Left renal cortex interstitium (tissue), 4 donors: ENCODE measurements at regions not wholly inside any gene's neighbourhood (a gene's known extent, or its start where the extent isn't known, plus 50 kb on each side); places are given as distances from the start of the nearest gene placed in this dataset.

ENCODE experiments used
- DNase-seq, 4 donors: peaks; one replicate each; pipeline ENCODE4 v3.0.0-alpha.2; 2013; ENCODE audit warnings: low read depth in 4 of 4, low spot score in 2 of 4, missing footprints in 1 of 4

GRCh38 chr7:12067156-12067831 is 143.8 kb upstream of the TMEM106B start:
- DNase-seq: peak in 2 of 4 donors; percentile 11 to 33

- no peak for DNase-seq
Observed at GRCh38 chr7:12069757-12070156, 141.3 kb upstream of the TMEM106B start.

DNA sequence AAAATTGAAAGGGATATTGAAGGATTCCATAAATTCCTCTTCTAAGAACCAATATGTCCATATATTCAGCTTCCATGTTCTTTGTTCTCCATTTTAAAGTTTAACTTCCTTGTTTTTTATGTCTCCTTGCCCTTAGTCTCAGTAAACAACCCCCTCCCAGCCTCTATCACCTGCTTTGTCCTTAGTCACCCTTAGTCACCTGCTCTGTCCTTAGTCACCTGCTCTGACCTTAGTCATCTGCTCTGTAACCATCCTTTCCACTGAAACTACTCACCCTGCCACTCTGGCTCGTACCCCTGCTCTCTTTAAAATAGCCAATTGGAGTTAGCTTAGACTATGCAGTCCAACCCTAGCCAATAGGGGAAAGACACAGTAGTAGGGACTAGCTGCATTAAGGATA is 136.2 kb upstream of the TMEM106B start:
- DNase-seq: no peak

DNA sequence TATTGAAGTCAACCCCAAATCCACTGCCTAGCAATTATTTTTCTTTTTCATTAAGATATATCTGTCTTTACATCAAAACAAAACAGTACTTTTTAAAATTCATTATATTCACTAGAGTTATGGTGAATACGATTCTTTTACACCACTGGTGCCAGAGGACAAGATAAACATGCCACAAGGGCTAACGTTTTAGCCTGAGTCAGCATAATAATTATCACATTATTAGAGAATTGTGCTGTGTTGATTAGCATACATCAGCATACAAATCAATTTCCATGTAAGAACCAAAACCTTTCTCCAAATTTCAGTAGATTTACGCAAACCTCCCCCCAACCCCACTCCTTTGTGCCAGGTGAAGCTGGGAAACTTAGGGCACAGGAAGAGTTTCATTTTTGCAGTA is 131.1 kb upstream of the TMEM106B start:
- DNase-seq: no peak

DNA sequence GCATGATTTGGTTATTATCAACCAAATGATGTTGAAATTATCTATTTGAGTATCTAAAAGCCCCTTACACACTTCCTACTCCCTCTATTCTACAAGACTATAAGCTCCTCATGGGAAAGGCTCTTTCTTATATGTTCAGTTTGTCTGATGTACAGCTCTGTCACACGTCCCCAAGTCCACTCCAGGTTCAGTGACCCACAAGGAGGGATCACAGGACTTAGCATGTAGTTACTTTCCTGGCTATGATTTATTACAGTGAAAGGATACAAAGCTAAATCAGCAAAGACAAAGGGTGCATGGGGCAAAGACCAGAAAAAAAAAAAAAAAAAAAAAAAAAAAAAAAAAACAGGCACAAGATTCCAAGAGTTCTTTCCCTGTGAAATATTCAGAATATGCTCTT is 125.6 kb upstream of the TMEM106B start:
- no peak for DNase-seq

DNA sequence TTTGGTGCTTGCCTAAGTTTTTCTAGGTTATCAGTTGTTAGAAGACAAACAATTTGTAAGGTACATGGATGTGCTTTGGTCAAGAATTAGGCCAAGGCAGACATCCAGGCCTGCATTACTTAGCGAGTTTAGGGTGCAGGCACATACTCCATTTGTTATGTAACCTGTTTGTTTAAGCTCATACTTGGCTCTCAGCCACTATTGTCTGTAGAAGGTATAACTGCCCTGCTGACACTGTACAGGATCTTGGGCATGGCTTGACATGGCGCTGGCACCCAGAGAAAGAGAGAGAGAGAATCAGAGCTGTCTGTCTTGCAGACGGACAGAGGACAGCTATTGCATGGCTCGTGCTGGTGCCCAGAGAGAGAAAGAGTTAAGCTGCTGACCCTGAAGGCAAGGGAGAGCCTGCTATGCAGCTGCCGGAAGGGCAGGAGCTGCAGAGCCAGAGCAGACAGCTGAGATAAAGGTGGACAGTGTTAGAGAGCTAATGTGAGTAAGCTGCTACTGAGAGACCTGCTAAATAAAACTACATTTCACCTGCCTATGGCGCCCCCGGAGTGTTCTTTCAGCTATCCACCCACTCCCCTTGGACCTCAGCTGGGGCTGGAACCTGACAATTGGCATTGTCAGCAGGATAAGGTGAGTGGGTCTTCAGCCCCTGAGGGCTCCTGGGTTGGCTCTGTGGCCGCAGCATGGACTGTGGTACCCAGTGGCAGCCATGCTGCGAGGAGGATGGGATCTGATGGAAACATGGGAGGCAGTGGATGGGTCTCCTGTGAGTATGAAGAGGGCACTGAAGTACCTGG is 120.9 kb upstream of the TMEM106B start:
- DNase-seq: no peak

- DNase-seq: no peak
Observed at GRCh38 chr7:12090757-12091221, 120.3 kb upstream of the TMEM106B start.

GRCh38 chr7:12091231-12091630 is 119.9 kb upstream of the TMEM106B start:
- no peak for DNase-seq

DNA sequence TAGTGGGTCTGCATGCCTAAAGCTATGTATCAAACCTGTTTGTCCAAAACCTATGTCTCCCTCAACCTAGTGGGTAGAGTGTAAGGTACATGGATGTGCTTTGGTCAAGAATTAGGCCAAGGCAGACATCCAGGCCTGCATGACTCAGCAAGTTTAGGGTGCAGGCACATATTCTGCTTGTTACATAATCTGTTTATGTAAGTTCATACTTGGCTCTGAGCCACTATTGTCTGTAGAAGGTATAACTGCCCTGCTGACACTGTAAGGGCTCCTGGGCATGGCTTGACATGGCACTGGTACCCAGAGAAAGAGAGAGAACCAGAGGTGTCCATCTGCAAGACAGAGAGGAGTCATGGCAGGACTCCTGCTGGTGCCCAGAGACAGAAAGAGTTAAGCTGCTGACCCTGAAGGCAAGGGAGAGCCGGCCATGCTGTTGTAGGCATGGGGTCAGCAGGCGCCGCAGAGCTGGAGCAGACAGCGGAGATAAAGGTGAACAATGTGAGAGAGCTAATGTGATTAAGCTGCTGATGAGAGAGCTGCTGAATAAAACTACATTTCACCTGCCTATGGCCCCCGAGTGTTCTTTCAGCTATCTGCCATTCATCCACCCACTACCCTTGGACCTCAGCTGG is 118.5 kb upstream of the TMEM106B start:
- no peak for DNase-seq

GRCh38 chr7:12093365-12093764 is 117.7 kb upstream of the TMEM106B start:
- no peak for DNase-seq

DNA sequence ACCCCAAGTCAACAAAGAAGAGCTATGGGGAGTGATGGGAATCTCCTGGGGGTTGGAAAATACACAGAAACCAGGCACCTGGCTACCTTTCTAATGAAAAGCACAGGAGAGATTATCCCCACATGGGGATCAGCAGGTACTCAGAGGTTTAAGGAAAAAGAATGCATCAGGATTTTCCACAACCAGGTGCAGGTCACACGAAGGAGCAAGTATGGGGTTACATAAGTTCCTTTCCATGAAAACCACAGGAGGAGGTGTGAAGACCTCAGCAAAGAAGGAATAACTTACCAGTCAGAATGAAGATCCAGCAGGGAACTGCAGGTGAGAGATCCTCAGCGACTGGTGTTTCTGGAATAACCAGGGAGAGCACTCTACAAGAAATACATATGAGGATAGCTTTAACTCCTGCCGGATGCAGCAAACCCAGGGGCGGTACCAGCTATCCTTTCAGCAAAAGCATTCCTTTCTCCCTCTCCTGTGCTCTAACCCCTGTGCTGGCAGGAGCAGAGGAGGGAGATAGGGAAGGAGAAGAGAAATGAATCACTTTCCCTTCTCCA is 116.7 kb upstream of the TMEM106B start:
- DNase-seq: no peak

- no peak for DNase-seq
Observed at GRCh38 chr7:12102126-12102525, 109.0 kb upstream of the TMEM106B start.

- no peak for DNase-seq
Observed at GRCh38 chr7:12102527-12102926, 108.6 kb upstream of the TMEM106B start.

- DNase-seq: no peak
Observed at GRCh38 chr7:12103948-12104347, 107.1 kb upstream of the TMEM106B start.

DNA sequence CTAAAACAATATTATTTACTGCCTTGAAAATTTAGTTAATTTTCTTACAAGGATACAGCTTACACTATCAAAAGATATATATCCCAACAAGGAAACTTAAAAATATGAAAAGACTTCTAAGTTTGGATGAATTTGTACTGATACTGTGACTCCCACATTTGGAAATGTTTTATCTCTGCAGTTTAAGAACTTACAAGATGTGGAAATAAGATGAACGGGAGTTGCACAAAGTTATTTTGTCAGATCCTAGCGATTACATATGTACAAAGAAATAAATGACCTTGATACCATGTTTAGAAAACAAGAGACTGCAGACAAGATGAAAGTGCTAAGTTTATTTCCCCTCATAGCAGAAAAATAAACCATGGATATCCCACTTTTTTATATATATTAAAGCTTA is 103.7 kb upstream of the TMEM106B start:
- no peak for DNase-seq

DNA sequence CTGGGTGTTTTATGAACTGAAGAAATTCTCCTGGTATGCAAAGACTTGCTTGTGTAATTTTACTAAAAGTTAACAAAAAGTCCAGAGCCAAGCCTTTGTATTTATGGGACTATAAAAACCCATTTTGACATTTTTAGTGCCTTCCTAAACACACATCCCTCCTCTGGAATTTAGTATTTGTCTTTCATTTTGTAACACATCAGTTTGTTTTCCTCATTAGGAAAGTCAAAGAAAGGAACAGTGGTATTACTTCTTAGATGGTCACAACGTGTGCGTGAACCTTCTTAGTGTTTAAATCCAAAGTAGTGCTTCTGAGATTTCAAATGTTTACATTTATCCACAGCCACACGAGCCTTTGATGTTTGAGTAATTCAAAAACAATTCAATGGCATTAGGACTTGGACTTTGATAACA is 103.2 kb upstream of the TMEM106B start:
- peak in 1 of 4 donors; percentile 41 for DNase-seq

DNA sequence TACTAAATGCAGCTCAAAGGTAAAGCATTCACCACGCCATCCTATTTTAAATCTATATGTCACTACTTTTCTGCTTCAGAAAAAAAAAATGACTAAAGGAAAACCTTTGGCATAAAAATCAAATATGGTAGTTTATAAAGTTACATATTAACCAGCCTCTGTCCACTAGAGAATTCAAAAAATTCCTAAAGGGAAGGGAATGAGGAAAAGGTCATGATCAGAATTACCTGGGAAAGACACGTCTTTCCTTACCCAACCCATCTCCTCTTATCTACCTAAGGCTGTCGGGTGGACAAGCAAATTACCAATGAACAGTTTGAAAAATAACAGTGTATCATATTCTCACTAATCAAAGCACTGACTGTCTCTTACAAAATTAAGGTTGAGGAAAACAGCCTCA is 100.7 kb upstream of the TMEM106B start:
- DNase-seq: no peak

GRCh38 chr7:12111422-12112405 is 99.4 kb upstream of the TMEM106B start:
- DNase-seq: peak in 2 of 4 donors; percentile 39 to 51

DNA sequence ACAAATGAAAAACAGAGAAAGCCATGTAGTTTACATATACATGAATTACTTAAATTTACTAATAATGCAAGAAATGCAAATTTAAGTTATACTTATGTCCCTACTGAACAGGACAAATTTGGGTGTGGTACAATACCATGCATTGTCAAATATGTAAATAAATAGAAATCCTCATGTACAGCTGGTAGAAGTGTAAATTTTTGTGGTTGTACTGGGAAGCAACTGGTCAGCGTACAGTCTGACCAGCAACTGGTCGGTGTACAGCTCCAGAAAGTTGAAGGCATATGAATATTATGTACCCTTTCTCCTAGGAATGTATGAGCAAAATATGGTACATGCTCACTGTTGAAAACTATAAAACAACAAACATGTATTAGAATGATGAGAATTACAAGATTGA is 93.9 kb upstream of the TMEM106B start:
- no peak for DNase-seq
